Muscle of back (tissue), 3 donors: ENCODE measurements at regions not wholly inside any gene's neighbourhood (a gene's known extent, or its start where the extent isn't known, plus 50 kb on each side); places are given as distances from the start of the nearest gene placed in this dataset.
A peak's percentile ranks its signal among the peaks of the same experiment; 100 is the strongest.

Experiments used
- DNase-seq, 3 donors: peaks; one replicate each; pipeline versions ENCODE4 v3.0.0 to v3.0.0-alpha.2; 2013

GRCh38 chr5:35363387-35363965, 133.2 kb upstream of the PRLR start:
- DNase-seq, result peak in 1 of 3 donors; percentile 17

- DNase-seq, result no peak
These were observed 132.5 kb upstream of the PRLR start for GRCh38 chr5:35362772-35363171.

- no peak for DNase-seq
These were observed 130.4 kb upstream of the PRLR start for GRCh38 chr5:35360671-35361070.

GRCh38 chr5:35359859-35360258, 129.6 kb upstream of the PRLR start:
- no peak for DNase-seq

GRCh38 chr5:35357973-35358372, 127.7 kb upstream of the PRLR start:
- no peak for DNase-seq

GRCh38 chr5:35356725-35357124, 126.4 kb upstream of the PRLR start:
- no peak for DNase-seq

GRCh38 chr5:35354751-35355150, 124.5 kb upstream of the PRLR start:
- no peak for DNase-seq

GRCh38 chr5:35345222-35345621, 114.9 kb upstream of the PRLR start:
- DNase-seq, result no peak

- no peak for DNase-seq
These were observed 112.4 kb upstream of the PRLR start for GRCh38 chr5:35342664-35343063.

- DNase-seq, result no peak
These were observed 110.9 kb upstream of the PRLR start for GRCh38 chr5:35341189-35341588.

GRCh38 chr5:35339616-35340100, 109.4 kb upstream of the PRLR start:
- no peak for DNase-seq

GRCh38 chr5:35339006-35339405, 108.7 kb upstream of the PRLR start:
- no peak for DNase-seq

GRCh38 chr5:35338157-35338453, 107.8 kb upstream of the PRLR start:
- no peak for DNase-seq

GRCh38 chr5:35337340-35338156, 107.3 kb upstream of the PRLR start:
- no peak for DNase-seq

- DNase-seq, result no peak
These were observed 105.9 kb upstream of the PRLR start for GRCh38 chr5:35336230-35336629.

- DNase-seq, result no peak
These were observed 105.5 kb upstream of the PRLR start for GRCh38 chr5:35335752-35336151.

GRCh38 chr5:35333366-35333765, 103.1 kb upstream of the PRLR start:
- DNase-seq, result no peak

- no peak for DNase-seq
These were observed 102.0 kb upstream of the PRLR start for GRCh38 chr5:35331956-35332950.

- DNase-seq, result no peak
These were observed 95.5 kb upstream of the PRLR start for GRCh38 chr5:35325836-35326235.

GRCh38 chr5:35324679-35325078, 94.4 kb upstream of the PRLR start:
- no peak for DNase-seq

GRCh38 chr5:35324201-35324600, 93.9 kb upstream of the PRLR start:
- DNase-seq, result no peak

GRCh38 chr5:35320029-35320428, 89.7 kb upstream of the PRLR start:
- DNase-seq, result no peak
